ENCODE measurements at regions not wholly inside any gene's neighbourhood (a gene's known extent, or its start where the extent isn't known, plus 50 kb on each side); places are given as distances from the start of the nearest gene placed in this dataset.

GRCh38 chr13:31441800-31442510 lies 242.2 kb downstream of the B3GLCT start:
- no peak for DNase-seq (ENCODE audit: low spot score)

GRCh38 chr13:31442571-31442970 lies 242.8 kb downstream of the B3GLCT start:
- no peak for DNase-seq (ENCODE audit: low spot score)

DNA sequence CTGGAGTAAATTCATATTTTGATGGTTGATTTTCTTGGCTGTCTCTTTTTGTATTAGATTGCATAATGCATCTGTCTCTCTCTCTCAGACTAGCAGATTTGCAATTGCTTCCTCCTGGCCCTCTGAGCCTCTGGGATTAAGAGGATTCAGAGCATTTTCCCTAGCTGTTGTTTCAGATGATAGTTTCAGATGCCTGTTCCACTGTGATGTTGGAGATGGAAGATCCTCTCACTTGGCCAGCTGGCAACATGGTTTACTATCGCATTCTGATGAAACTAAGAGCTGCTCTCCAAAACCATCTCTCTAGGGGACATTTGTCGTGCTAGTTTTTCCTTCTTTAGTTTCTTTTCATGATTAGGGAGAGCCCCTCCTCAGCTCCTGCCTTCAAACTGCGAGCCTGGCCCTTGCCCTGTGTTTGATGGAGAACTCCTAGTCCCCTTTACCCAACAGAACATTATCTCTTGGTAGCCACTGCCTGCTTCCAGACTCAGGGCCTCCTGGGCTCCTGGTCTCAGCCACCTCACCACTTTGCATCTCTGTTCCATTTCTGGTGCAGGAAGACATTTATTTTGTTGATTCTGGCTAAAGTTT lies 244.6 kb downstream of the B3GLCT start:
- no peak for DNase-seq (ENCODE audit: low spot score)

GRCh38 chr13:31452525-31452924 lies 252.8 kb downstream of the B3GLCT start:
- no peak for DNase-seq (ENCODE audit: low spot score)

GRCh38 chr13:31455581-31455980 lies 255.8 kb downstream of the B3GLCT start:
- no peak for DNase-seq (ENCODE audit: low spot score)

GRCh38 chr13:31456056-31456455 lies 256.3 kb downstream of the B3GLCT start:
- no peak for DNase-seq (ENCODE audit: low spot score)

DNA sequence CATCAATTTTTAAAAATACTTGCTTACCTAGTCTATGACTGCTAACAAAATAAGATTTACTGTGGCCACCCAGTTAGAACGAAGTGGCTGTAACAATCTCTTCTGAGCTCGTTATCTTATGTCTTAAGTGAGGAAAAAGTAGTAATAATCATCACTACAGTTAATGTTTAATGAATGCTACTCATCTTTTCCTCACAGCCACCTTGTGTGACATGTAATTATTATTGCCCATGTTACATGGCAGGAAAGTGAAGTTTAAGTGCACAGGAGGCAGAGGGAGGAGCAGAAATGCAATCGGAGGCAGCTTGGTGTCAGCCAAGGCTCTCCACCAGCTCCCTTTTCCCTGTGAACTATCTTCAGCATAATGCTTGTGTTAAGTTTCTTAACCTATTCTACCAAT lies 260.3 kb downstream of the B3GLCT start:
- DNase-seq (ENCODE audit: low spot score) = no peak

GRCh38 chr13:31461923-31462322 lies 262.1 kb downstream of the B3GLCT start:
- DNase-seq (ENCODE audit: low spot score) = no peak

GRCh38 chr13:31462766-31463165 lies 263.0 kb downstream of the B3GLCT start:
- no peak for DNase-seq (ENCODE audit: low spot score)

- DNase-seq (ENCODE audit: low spot score) = no peak
Observed at GRCh38 chr13:31468114-31468902, 268.5 kb downstream of the B3GLCT start.

DNA sequence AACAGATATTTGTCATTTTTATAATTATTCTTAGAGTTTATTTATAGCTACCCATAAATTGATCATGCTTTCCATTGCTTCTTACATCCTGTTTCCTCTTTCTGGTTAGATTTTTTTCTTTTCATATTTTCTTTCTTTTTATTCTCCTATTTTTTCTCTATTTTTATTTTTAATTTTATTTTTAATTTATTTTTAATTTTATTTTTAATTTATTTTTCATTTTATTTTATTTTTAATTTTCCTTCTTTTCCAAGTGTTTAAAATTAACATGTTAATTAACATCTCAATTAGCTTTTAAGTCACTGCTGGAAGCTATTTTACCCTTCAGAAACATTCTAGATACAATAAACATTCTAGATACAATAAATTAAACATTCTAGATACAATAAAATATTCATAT lies 269.6 kb downstream of the B3GLCT start:
- no peak for DNase-seq (ENCODE audit: low spot score)

DNA sequence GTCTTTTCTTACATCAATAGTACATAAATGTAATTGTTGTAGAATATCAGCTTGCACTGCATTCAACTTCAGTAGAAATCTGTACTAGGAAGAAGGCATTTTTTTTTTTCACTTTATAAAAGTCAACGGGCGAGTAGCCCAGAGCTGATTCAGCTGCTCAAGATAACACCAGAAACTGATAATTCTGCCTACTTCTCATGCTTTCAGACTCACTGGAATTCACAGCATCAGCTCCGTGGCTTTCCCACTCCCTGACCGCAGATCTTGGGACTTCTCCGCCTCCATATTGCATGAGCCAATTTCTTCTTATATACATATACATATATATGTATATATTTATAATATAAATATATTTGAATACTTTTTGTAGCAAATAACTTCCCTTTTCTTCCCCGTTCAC lies 263.1 kb upstream of the RXFP2 start:
- DNase-seq (ENCODE audit: low spot score) = no peak

DNA sequence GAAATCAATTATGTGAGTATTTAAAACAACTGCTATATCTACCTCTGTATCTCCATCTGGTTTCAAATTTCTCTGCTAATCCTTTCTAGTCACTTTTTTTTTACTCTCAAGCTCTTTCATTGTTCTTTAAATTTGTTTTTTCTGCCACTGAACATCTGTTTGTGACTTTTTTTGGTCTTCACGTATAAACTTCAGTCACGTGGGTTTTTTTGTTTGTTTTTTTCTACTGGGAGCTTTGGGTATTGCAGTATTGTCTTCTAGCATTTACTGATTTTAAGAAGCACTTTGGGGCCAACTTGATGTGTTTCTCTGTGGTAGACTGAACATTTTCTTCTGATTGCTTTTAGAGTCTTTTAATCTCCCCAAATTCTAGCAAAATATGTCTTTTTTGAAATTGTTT lies 262.6 kb upstream of the RXFP2 start:
- no peak for DNase-seq (ENCODE audit: low spot score)

- no peak for DNase-seq (ENCODE audit: low spot score)
Observed at GRCh38 chr13:31477961-31478360, 261.4 kb upstream of the RXFP2 start.

GRCh38 chr13:31485183-31485582 lies 254.1 kb upstream of the RXFP2 start:
- no peak for DNase-seq (ENCODE audit: low spot score)

- no peak for DNase-seq (ENCODE audit: low spot score)
Observed at GRCh38 chr13:31485651-31486051, 253.7 kb upstream of the RXFP2 start.

DNA sequence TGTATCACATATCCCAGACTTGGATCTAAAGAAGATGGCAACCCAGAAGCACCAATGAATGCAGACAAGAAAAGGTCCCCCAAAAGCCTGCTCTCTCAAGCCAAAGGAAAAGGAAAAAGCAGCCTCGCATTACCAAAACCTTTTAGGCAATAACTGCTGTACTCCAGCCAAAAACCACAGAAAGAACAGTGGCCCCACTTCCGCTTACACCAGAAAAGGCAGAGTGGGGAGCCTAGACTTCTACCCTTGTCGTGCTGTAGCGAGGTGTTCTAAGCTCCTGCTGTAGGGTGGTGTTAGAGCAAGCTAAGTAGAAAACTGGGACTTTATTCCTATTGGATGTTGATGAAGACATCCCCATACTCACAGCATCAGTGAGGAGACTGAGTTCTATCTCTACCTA lies 244.0 kb upstream of the RXFP2 start:
- DNase-seq (ENCODE audit: low spot score) = no peak

GRCh38 chr13:31499274-31499673 lies 240.1 kb upstream of the RXFP2 start:
- no peak for DNase-seq (ENCODE audit: low spot score)

DNA sequence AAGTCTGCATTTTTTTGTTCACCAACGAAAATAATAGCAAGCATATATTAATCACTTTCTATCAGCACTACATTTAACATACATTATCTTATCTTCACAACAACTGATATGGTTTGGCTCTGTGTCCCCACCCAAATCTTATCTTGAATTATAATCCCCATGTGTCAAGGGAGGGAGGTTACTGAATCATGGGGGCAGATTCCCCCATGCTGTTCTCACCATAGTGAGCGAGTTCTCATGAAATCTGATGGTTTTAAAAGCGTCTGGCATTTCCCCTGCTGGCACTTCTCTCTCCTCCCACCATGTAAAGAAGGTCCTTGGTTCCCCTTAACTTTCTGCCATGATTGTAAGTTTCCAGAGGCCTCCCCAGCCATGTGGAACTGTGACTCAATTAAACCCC lies 235.7 kb upstream of the RXFP2 start:
- DNase-seq (ENCODE audit: low spot score) = no peak

- no peak for DNase-seq (ENCODE audit: low spot score)
Observed at GRCh38 chr13:31504918-31505317, 234.4 kb upstream of the RXFP2 start.

DNA sequence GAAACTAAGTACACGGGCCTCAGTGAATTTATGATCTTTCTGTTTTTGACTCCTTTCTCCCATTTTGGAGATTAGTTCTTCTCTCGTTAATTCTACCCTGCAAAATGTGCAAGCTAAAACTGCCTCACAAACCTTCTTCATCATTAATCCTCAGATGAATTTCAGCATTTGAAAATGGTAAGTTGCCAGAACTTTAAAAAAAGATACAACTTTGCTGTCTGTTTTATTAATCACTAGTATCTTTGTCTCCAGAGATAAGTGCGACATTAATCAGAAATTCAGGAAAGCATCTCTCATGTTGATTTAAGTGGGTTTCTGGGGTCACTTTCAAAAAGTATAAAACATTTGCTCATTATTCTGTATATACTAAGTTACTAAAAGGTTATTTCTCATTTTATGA lies 227.0 kb upstream of the RXFP2 start:
- DNase-seq (ENCODE audit: low spot score) = no peak

GRCh38 chr13:31514932-31515331 lies 224.4 kb upstream of the RXFP2 start:
- no peak for DNase-seq (ENCODE audit: low spot score)

GRCh38 chr13:31515427-31515826 lies 223.9 kb upstream of the RXFP2 start:
- no peak for DNase-seq (ENCODE audit: low spot score)

Measured in putamen (tissue), 1 donor.